Loucy (cell line): ENCODE measurements at regions not wholly inside any gene's neighbourhood (a gene's known extent, or its start where the extent isn't known, plus 50 kb on each side); places are given as distances from the start of the nearest gene placed in this dataset.

Experiments used
- H2AFZ ChIP-seq: fragments of 200-600 bp; sonication (generic); 2 replicates; pipeline ENCODE4 v1.6.0; 2016; ENCODE audit warnings: antibody characterized with exemption, mild to moderate bottlenecking, low read length, moderate library complexity
- H3F3A ChIP-seq: fragments of 200-600 bp; 2 replicates; pipeline ENCODE4 v1.6.0; 2016; ENCODE audit warnings: antibody characterized with exemption, low read depth, mild to moderate bottlenecking
- H3K27me3 ChIP-seq: fragments of 200-600 bp; sonication (generic); 2 replicates; pipeline ENCODE4 v1.6.1; 2014; ENCODE audit warnings: low read length, mild to moderate bottlenecking; ENCODE audit not compliant: insufficient read depth, poor library complexity, severe bottlenecking
- H3K36me3 ChIP-seq: fragments of 200-600 bp; sonication (generic); 2 replicates; pipeline ENCODE4 v1.6.1; 2016; ENCODE audit warnings: low read length; ENCODE audit not compliant: insufficient read depth
- H3K4me1 ChIP-seq: fragments of 200-600 bp; sonication (generic); 2 replicates; pipeline ENCODE4 v1.5.1; 2014; ENCODE audit warnings: low read length, mild to moderate bottlenecking; ENCODE audit not compliant: insufficient read depth, poor library complexity, severe bottlenecking
- H3K4me2 ChIP-seq: fragments of 200-600 bp; sonication (generic); 2 replicates; pipeline ENCODE4 v1.6.0; 2014; ENCODE audit warnings: antibody characterized with exemption, low read length, low read depth, mild to moderate bottlenecking; ENCODE audit not compliant: poor library complexity, severe bottlenecking
- H3K4me3 ChIP-seq: fragments of 200-600 bp; sonication (generic); 2 replicates; pipeline ENCODE4 v1.5.1; 2014; ENCODE audit warnings: low read length, mild to moderate bottlenecking, mixed read lengths; ENCODE audit not compliant: poor library complexity, severe bottlenecking
- H3K79me2 ChIP-seq: fragments of 200-600 bp; sonication (generic); 2 replicates; pipeline ENCODE4 v1.6.1; 2014; ENCODE audit warnings: low read length; ENCODE audit not compliant: insufficient read depth
- H3K9ac ChIP-seq: fragments of 200-600 bp; sonication (generic); 2 replicates; pipeline ENCODE4 v1.6.0; 2014; ENCODE audit warnings: mild to moderate bottlenecking, low read depth, low read length, moderate library complexity; ENCODE audit not compliant: poor library complexity, severe bottlenecking
- H3K9me2 ChIP-seq: fragments of 200-600 bp; sonication (generic); replicated peaks from 2 replicates; pipeline ENCODE4 v1.6.1; 2016; ENCODE audit warnings: low read depth, low read length, mixed read lengths
- H3K9me3 ChIP-seq: fragments of 200-600 bp; sonication (generic); 2 replicates; pipeline ENCODE4 v1.6.1; 2014; ENCODE audit warnings: mild to moderate bottlenecking, antibody characterized with exemption, low read length, low read depth; ENCODE audit not compliant: insufficient read depth
- H4K20me1 ChIP-seq: fragments of 200-600 bp; sonication (generic); 2 replicates; pipeline ENCODE4 v1.6.0; 2014; ENCODE audit warnings: antibody characterized with exemption, low read length, mild to moderate bottlenecking; ENCODE audit not compliant: insufficient read depth, poor library complexity, severe bottlenecking
- CTCF ChIP-seq: fragments of 200-600 bp; sonication (generic); conservative IDR thresholded peaks from 2 replicates; pipeline ENCODE4 v1.5.1; 2014; ENCODE audit warnings: mild to moderate bottlenecking, antibody characterized with exemption, low read length
- EZH2phosphoT487 ChIP-seq: fragments of 200-600 bp; IDR thresholded peaks from 2 replicates; pipeline ENCODE4 v1.6.1; 2018; ENCODE audit warnings: antibody characterized with exemption, mild to moderate bottlenecking, moderate library complexity, borderline replicate concordance

GRCh38 chr18:11412811-11413210 is 196.6 kb upstream of the SLC35G4 start:
- Histone ChIP-seq H3K27me3 (no peaks in the 10 kb centered on the region), H3K36me3 (no peaks in the 10 kb centered on the region)
- TF ChIP-seq EZH2phosphoT487, result no peak
- TF ChIP-seq CTCF, result no peak

GRCh38 chr18:11411048-11411447 is 198.3 kb upstream of the SLC35G4 start:
- Histone ChIP-seq H3K4me2 (no peak overlapping the region), H4K20me1 (no peaks in the 10 kb centered on the region), H3K36me3 (no peaks in the 10 kb centered on the region), H3K9ac (no peak overlapping the region), H3F3A (no peaks in the 10 kb centered on the region), H3K9me3 (no peaks in the 10 kb centered on the region), H3K9me2 (no peaks in the 10 kb centered on the region; the same call in 1 of the 2 replicates), H3K4me3 (no peak overlapping the region), H3K27me3 (no peaks in the 10 kb centered on the region), H3K79me2 (no peaks in the 10 kb centered on the region), H2AFZ (no peak overlapping the region), H3K4me1 (no peaks in the 10 kb centered on the region)
- TF ChIP-seq EZH2phosphoT487 (no peak), CTCF (no peak)

More at GRCh38 chr18:11412811-11413210, 196.6 kb upstream of the SLC35G4 start:
- Histone ChIP-seq H4K20me1 (no peaks in the 10 kb centered on the region), H2AFZ (no peak overlapping the region), H3K9ac (no peak overlapping the region), H3F3A (no peaks in the 10 kb centered on the region), H3K9me2 (no peaks in the 10 kb centered on the region; the same call in 1 of the 2 replicates), H3K4me3 (no peak overlapping the region), H3K9me3 (no peaks in the 10 kb centered on the region), H3K79me2 (no peaks in the 10 kb centered on the region), H3K4me2 (no peak overlapping the region), H3K4me1 (no peaks in the 10 kb centered on the region)

- Histone ChIP-seq H4K20me1 (no peaks in the 10 kb centered on the region), H3K79me2 (no peaks in the 10 kb centered on the region), H3K9me2 (peaks cover 5% of the 10 kb centered on the region; the same call in 1 of the 2 replicates), H3K9ac (no peak overlapping the region), H3F3A (no peaks in the 10 kb centered on the region), H3K9me3 (no peaks in the 10 kb centered on the region), H3K27me3 (no peaks in the 10 kb centered on the region), H2AFZ (no peak overlapping the region), H3K4me1 (no peaks in the 10 kb centered on the region), H3K4me3 (no peak overlapping the region), H3K36me3 (no peaks in the 10 kb centered on the region), H3K4me2 (no peak overlapping the region)
- TF ChIP-seq CTCF, result no peak
- TF ChIP-seq EZH2phosphoT487, result no peak
These were observed 200.8 kb upstream of the SLC35G4 start for GRCh38 chr18:11408555-11409065.
